ENCODE measurements at regions not wholly inside any gene's neighbourhood (a gene's known extent, or its start where the extent isn't known, plus 50 kb on each side); places are given as distances from the start of the nearest gene placed in this dataset.

DNA sequence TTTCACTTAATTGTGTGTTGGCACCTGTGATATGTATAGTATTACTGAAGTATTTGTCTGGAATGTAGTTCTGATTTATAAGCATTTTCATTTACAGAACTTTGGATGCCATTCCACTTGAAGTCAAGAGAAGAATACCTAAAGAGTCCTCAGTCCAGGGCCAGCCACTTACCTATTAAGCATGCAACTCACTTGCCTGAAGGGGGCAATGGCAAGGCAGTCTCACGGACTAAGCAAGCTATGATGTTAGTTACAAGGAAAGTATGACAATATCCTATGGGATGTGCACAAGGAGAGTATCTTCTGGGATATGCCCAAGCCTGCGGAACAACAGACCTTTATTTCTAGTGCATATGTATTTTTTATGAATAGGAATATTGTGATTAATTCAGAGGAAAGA is 369.4 kb upstream of the GCFC2 start:
- TF ChIP-seq, protein P1, sequence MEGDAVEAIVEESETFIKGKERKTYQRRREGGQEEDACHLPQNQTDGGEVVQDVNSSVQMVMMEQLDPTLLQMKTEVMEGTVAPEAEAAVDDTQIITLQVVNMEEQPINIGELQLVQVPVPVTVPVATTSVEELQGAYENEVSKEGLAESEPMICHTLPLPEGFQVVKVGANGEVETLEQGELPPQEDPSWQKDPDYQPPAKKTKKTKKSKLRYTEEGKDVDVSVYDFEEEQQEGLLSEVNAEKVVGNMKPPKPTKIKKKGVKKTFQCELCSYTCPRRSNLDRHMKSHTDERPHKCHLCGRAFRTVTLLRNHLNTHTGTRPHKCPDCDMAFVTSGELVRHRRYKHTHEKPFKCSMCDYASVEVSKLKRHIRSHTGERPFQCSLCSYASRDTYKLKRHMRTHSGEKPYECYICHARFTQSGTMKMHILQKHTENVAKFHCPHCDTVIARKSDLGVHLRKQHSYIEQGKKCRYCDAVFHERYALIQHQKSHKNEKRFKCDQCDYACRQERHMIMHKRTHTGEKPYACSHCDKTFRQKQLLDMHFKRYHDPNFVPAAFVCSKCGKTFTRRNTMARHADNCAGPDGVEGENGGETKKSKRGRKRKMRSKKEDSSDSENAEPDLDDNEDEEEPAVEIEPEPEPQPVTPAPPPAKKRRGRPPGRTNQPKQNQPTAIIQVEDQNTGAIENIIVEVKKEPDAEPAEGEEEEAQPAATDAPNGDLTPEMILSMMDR (IDR thresholded peaks at IDR 0.05; ENCODE audit: low read depth, low read length), result no peak
- DNase-seq (ENCODE audit: extremely low read depth, low read depth), result no peak

DNA sequence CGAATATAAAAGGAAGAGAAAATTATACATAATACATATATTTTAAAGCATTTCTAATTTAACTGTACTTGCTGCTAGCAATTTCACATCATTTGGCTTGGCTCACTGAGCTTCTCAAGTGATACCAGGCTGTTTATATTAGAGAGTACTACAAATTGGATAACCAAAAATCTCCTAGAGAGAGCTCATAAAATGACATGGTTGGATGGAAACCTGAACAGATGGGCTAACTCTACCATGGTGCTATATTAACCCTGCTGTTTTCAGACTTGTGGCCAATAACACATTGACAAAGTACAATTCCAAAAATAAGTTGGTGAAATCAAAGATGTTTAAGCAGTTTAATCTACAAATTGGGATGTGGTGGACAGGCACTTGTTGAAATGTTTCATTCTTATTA is 364.4 kb upstream of the GCFC2 start:
- TF ChIP-seq, protein P1 (IDR thresholded peaks at IDR 0.05; ENCODE audit: low read depth, low read length), result no peak
- no peak for DNase-seq (ENCODE audit: extremely low read depth, low read depth)

DNA sequence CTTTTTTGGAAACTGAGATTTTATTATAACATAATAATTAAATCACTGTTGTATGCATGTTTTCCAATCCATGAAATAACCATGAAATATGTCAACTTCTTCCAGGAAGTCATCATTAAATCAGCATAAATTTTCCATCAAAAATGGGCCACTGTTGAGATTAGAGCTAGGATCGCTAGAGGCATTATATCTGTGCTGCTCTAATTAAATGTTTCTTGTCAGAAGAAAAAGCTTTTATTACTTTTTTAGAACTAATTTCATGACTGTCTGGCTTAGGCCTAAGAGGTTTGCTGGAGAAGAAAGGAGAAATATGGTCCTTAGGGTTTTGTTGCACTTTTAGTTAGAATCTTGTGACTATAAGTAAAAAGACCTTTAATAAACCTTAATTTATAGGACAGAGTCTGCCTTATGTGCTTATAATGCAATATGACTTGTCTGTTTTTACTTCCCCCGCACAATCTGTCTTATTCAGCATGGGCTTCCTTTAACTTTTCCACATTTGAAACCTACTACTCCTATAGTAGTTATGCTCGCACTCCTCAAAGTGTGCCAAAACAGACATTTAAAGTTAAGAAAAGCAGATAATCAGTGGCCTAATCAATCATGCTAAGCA is 363.4 kb upstream of the GCFC2 start:
- TF ChIP-seq, protein P1 (IDR thresholded peaks at IDR 0.05; ENCODE audit: low read depth, low read length), result no peak
- no peak for DNase-seq (ENCODE audit: extremely low read depth, low read depth)

DNA sequence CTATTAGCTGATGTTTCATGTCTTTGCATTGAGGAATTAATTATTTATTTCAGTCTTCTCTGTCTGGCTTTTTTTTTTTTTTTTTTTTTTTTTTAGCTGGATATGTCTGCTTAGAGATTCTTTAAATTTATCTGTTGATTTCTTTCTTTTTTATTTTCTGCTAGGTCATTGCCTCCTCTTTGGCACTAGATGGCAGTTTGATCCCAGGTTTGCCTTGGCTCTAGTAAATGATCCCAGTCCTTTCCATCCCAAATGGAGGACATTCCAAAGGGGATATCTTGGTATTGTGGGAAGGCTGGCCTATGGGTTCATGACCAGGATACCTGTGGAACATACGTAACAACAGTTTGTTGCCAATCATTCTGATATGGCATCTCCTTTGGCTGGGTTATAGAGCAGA is 339.5 kb upstream of the GCFC2 start:
- no peak for DNase-seq (ENCODE audit: extremely low read depth, low read depth)
- TF ChIP-seq, protein P1 (IDR thresholded peaks at IDR 0.05; ENCODE audit: low read depth, low read length), result no peak

DNA sequence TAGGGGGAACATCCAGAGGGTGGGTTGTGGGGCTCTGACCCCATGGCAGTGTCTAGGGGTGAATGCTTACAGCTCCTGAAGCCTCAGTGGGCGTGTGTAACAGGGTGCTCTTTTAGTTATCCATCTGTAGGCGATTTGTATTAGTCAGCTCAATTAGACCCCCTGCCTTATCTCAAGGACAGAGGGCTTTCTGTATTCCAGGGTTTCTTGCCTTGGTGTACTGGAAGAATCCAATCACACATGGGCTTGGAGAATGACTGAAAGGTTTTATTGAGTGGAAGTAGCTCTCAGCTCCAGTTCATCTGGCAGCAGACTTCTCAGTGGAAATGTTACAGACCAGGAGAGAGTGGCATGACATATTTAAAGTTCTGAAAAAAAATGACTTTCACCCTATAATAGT is 334.0 kb upstream of the GCFC2 start:
- no peak for DNase-seq (ENCODE audit: extremely low read depth, low read depth)
- TF ChIP-seq, protein P1 (IDR thresholded peaks at IDR 0.05; ENCODE audit: low read depth, low read length), result no peak

DNA sequence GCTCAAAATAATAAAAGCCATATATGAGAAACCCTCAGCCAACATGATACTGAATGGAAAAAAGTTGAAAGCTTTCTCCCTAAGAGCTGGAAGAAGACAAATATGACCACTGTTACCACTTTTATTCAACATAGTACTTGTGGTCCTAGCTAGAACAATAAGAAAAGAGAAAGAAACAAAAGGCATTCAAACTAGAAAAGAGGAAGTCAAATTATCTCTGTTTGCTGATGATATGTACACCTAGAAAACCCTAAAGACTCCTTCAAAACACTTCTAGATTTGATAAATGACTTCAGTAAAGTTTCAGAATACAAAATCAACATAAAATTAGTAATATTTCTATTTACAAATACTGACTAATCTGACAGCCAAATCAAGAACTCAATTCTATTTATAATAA is 328.8 kb upstream of the GCFC2 start:
- TF ChIP-seq, protein P1 (IDR thresholded peaks at IDR 0.05; ENCODE audit: low read depth, low read length), result no peak
- no peak for DNase-seq (ENCODE audit: extremely low read depth, low read depth)

DNA sequence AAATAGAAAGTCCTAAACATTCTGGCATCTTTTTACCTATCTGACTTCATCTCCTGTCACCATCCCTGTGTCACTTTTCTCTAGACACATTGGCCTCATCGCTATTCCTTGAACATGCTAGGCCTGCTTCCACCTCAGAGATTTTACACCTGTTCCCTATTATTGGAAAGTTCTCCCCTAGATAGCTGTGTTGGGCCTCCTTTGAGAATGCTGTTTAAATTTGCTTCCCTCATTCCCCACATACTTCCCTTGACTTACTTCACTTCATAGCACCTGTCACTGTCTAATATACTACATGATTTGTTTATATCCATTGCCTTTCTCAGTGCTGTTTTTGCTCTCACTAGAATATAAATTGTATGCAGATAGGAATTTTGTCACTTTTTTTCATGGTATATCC is 317.0 kb upstream of the GCFC2 start:
- no peak for DNase-seq (ENCODE audit: extremely low read depth, low read depth)
- TF ChIP-seq, protein P1 (IDR thresholded peaks at IDR 0.05; ENCODE audit: low read depth, low read length), result no peak
